Esophagus squamous epithelium (tissue), 5 donors: ENCODE measurements at regions not wholly inside any gene's neighbourhood (a gene's known extent, or its start where the extent isn't known, plus 50 kb on each side); places are given as distances from the start of the nearest gene placed in this dataset.

Source experiments
- DNase-seq: peaks from one replicate; lab custom pipeline; 2025; lab: John Stamatoyannopoulos, UW
- H3K27ac ChIP-seq, 4 donors: fragments of 200-600 bp; sonication (generic); one replicate each; pipeline ENCODE4 v1.5.1; 2016 to 2019; ENCODE audit warnings: mild to moderate bottlenecking in 1 of 4
- H3K27me3 ChIP-seq, 4 donors: fragments of 200-600 bp; sonication (generic); 1 replicate in 3 of 4; 2 replicates in 1 of 4; pipeline versions ENCODE4 v1.5.1 to v1.6.0; 2017 to 2021; ENCODE audit warnings: antibody characterized with exemption in 1 of 4
- H3K36me3 ChIP-seq, 3 donors: fragments of 200-600 bp; sonication (generic); one replicate each; pipeline ENCODE4 v1.5.1; 2016 to 2019
- H3K4me1 ChIP-seq, 3 donors: fragments of 200-600 bp; sonication (generic); one replicate each; pipeline ENCODE4 v1.5.1; 2017 to 2019
- H3K4me3 ChIP-seq, 4 donors: fragments of 200-600 bp; sonication (generic); 1 replicate in 3 of 4; 2 replicates in 1 of 4; pipeline ENCODE4 v1.5.1; 2016 to 2019; ENCODE audit warnings: mild to moderate bottlenecking in 2 of 4, moderate library complexity in 1 of 4
- H3K9me3 ChIP-seq, 3 donors: fragments of 200-600 bp; sonication (generic); one replicate each; pipeline ENCODE4 v1.5.1; 2016 to 2019
- CTCF ChIP-seq, 6 experiments: fragments of 450-650 bp in 4 of 6; fragments of 200-600 bp in 2 of 6; sonication (generic) in 2 of 6; IDR thresholded peaks; one replicate each; pipeline ENCODE4 v1.5.1; 2016 to 2019; ENCODE audit warnings: antibody characterized with exemption in 6 of 6, mild to moderate bottlenecking in 4 of 6, moderate library complexity in 4 of 6
- POLR2A ChIP-seq, 4 donors: fragments of 450-650 bp; IDR thresholded peaks; one replicate each; pipeline ENCODE4 v1.6.1; 2017; ENCODE audit warnings: antibody characterized with exemption in 4 of 4, mild to moderate bottlenecking in 4 of 4, moderate library complexity in 3 of 4
- WGBS, 2 donors: methylation state at CpG; one replicate each; pipeline ENCODE4 v1.1.5; 2018; 5-methylcytosine and 5-hydroxymethylcytosine counted together
- intact Hi-C: fragments of 100-400 bp; cut with DNase I; formaldehyde crosslinking; loops from one replicate; pipeline ENCODE4 v1.15.0; 2022
- donor health status: DM: yes; HTN: yes; CAD: no.

- Histone ChIP-seq H3K4me1 (no peaks in the 10 kb centered on the region), H3K27ac (no peak overlapping the region), H3K36me3 (no peaks in the 10 kb centered on the region), H3K27me3 (no peaks in the 10 kb centered on the region), H3K4me3 (no peak overlapping the region), H3K9me3 (no peaks in the 10 kb centered on the region)
- TF ChIP-seq CTCF (IDR thresholded peaks at IDR 0.05) = no peak
- no peak for TF ChIP-seq POLR2A (IDR thresholded peaks at IDR 0.05)
- no peak for DNase-seq
- intact Hi-C loops = no loop called here
- 92 to 93% methylated on average over 6 to 7 of the region's 7 CpGs for WGBS, 2 donors
These were observed 228.3 kb downstream of the C1D start for GRCh38 chr2:67834482-67834881.

GRCh38 chr2:67835266-67835665 is 227.5 kb downstream of the C1D start:
- intact Hi-C loops = no loop called here
- no peak overlapping the region for H3K4me3 ChIP-seq
- H3K9me3 ChIP-seq = no peaks in the 10 kb centered on the region
- no peak overlapping the region for H3K27ac ChIP-seq
- TF ChIP-seq CTCF (IDR thresholded peaks at IDR 0.05) (no peak), POLR2A (IDR thresholded peaks at IDR 0.05) (no peak)
- WGBS, 2 donors = 77 to 85% methylated on average over 3 of the region's 3 CpGs
- H3K27me3 ChIP-seq = no peaks in the 10 kb centered on the region
- no peaks in the 10 kb centered on the region for H3K4me1 ChIP-seq
- DNase-seq = no peak
- no peaks in the 10 kb centered on the region for H3K36me3 ChIP-seq

- H3K9me3 ChIP-seq = no peaks in the 10 kb centered on the region
- H3K4me3 ChIP-seq = no peak overlapping the region
- H3K4me1 ChIP-seq = no peaks in the 10 kb centered on the region
- 72 to 76% methylated on average over 5 of the region's 5 CpGs for WGBS, 2 donors
- H3K27me3 ChIP-seq = no peaks in the 10 kb centered on the region
- no peaks in the 10 kb centered on the region for H3K36me3 ChIP-seq
- no peak for DNase-seq
- no peak overlapping the region for H3K27ac ChIP-seq
- intact Hi-C loops = no loop called here
- TF ChIP-seq POLR2A (IDR thresholded peaks at IDR 0.05) (no peak), CTCF (IDR thresholded peaks at IDR 0.05) (no peak)
These were observed 225.9 kb downstream of the C1D start for GRCh38 chr2:67836866-67837265.

GRCh38 chr2:67838205-67838604 is 224.6 kb downstream of the C1D start:
- no peak for DNase-seq
- Histone ChIP-seq H3K9me3 (no peaks in the 10 kb centered on the region), H3K36me3 (no peaks in the 10 kb centered on the region), H3K4me3 (no peak overlapping the region), H3K4me1 (no peaks in the 10 kb centered on the region), H3K27me3 (no peaks in the 10 kb centered on the region), H3K27ac (no peak overlapping the region)
- 66 to 89% methylated on average over 2 to 3 of the region's 3 CpGs for WGBS, 2 donors
- intact Hi-C loops = no loop called here
- TF ChIP-seq CTCF (IDR thresholded peaks at IDR 0.05) (no peak), POLR2A (IDR thresholded peaks at IDR 0.05) (no peak)

GRCh38 chr2:67839242-67839641 is 223.6 kb downstream of the C1D start:
- 78% methylated on average over 3 of the region's 3 CpGs for WGBS, 2 donors

More at GRCh38 chr2:67839242-67839641, 223.6 kb downstream of the C1D start:
- Histone ChIP-seq H3K9me3 (no peaks in the 10 kb centered on the region), H3K4me3 (no peak overlapping the region), H3K4me1 (no peaks in the 10 kb centered on the region), H3K36me3 (no peaks in the 10 kb centered on the region), H3K27ac (no peak overlapping the region), H3K27me3 (no peaks in the 10 kb centered on the region)
- TF ChIP-seq POLR2A (IDR thresholded peaks at IDR 0.05) = no peak
- no peak for TF ChIP-seq CTCF (IDR thresholded peaks at IDR 0.05)
- no peak for DNase-seq
- intact Hi-C loops = no loop called here
